GM23338 (cell line): ENCODE measurements at regions not wholly inside any gene's neighbourhood (a gene's known extent, or its start where the extent isn't known, plus 50 kb on each side); places are given as distances from the start of the nearest gene placed in this dataset.

Experiments used
- ATAC-seq: fragments of 200-7000 bp; cut with Tn5 transposase; 3 replicates; pipeline ENCODE4 v1.9.1; 2020
- DNase-seq: peaks from one replicate; pipeline ENCODE4 v3.0.0-alpha.2; 2015; ENCODE audit warnings: low spot score
- H2AFZ ChIP-seq: fragments of 200-600 bp; sonication (generic); 2 replicates; pipeline ENCODE4 v1.8.0; 2016; ENCODE audit warnings: antibody characterized with exemption, mild to moderate bottlenecking, moderate library complexity
- H3F3A ChIP-seq: fragments of 200-600 bp; sonication (generic); replicated peaks from 2 replicates; pipeline ENCODE4 v1.8.0; 2017; ENCODE audit warnings: antibody characterized with exemption, mixed run types, low read depth
- H3K27ac ChIP-seq: fragments of 200-600 bp; sonication (generic); 2 replicates; pipeline ENCODE4 v1.6.1; 2016; ENCODE audit warnings: low read depth
- H3K27me3 ChIP-seq: fragments of 200-600 bp; sonication (generic); 2 replicates; pipeline ENCODE4 v1.8.0; 2016; ENCODE audit warnings: mild to moderate bottlenecking, mixed run types, moderate library complexity; ENCODE audit not compliant: insufficient read depth
- H3K36me3 ChIP-seq: fragments of 200-600 bp; sonication (generic); 2 replicates; pipeline ENCODE4 v1.8.0; 2016; ENCODE audit warnings: mild to moderate bottlenecking; ENCODE audit not compliant: insufficient read depth
- H3K4me1 ChIP-seq: fragments of 200-600 bp; sonication (generic); 2 replicates; pipeline ENCODE4 v1.8.0; 2016; ENCODE audit warnings: mild to moderate bottlenecking, moderate library complexity; ENCODE audit not compliant: insufficient read depth
- H3K4me2 ChIP-seq: fragments of 200-600 bp; sonication (generic); 2 replicates; pipeline ENCODE4 v1.7.1; 2017; ENCODE audit warnings: mixed run types
- H3K4me3 ChIP-seq: fragments of 200-600 bp; sonication (generic); 2 replicates; pipeline ENCODE4 v1.6.1; 2016; ENCODE audit warnings: mixed run types
- H3K79me2 ChIP-seq: fragments of 200-600 bp; sonication (generic); replicated peaks from 2 replicates; pipeline ENCODE4 v1.8.0; 2017; ENCODE audit warnings: mild to moderate bottlenecking; ENCODE audit not compliant: insufficient read depth
- H3K9me2 ChIP-seq: fragments of 200-600 bp; sonication (generic); 2 replicates; pipeline ENCODE4 v1.8.0; 2017; ENCODE audit not compliant: insufficient read depth
- H4K20me1 ChIP-seq: fragments of 200-600 bp; sonication (generic); replicated peaks from 2 replicates; pipeline ENCODE4 v1.8.0; 2017; ENCODE audit warnings: mild to moderate bottlenecking; ENCODE audit not compliant: insufficient read depth
- H3K27ac Mint-ChIP-seq: 2 replicates; pipeline ENCODE4 v1.8.0; 2020; ENCODE audit warnings: inconsistent platforms, mild to moderate bottlenecking, moderate library complexity, mixed read lengths
- H3K27me3 Mint-ChIP-seq: 3 replicates; pipeline ENCODE4 v1.8.0; 2022; ENCODE audit warnings: low read depth, mild to moderate bottlenecking, moderate library complexity, mixed read lengths, inconsistent platforms; ENCODE audit not compliant: insufficient read depth, poor library complexity
- H3K36me3 Mint-ChIP-seq: 3 replicates; pipeline ENCODE4 v1.8.0; 2021; ENCODE audit warnings: low read depth, mild to moderate bottlenecking, inconsistent platforms, moderate library complexity, mixed read lengths
- H3K4me1 Mint-ChIP-seq: 3 replicates; pipeline ENCODE4 v1.8.0; 2020; ENCODE audit warnings: mild to moderate bottlenecking, inconsistent platforms, mixed read lengths
- H3K4me3 Mint-ChIP-seq: 3 replicates; pipeline ENCODE4 v1.8.0; 2021; ENCODE audit warnings: moderate library complexity, mild to moderate bottlenecking, inconsistent platforms, mixed read lengths
- H3K9me3 Mint-ChIP-seq: 3 replicates; pipeline ENCODE4 v1.8.0; 2020; ENCODE audit warnings: moderate library complexity, mild to moderate bottlenecking, inconsistent platforms, mixed read lengths
- CREB1 ChIP-seq: fragments of 250-450 bp; sonication (Bioruptor Pico); IDR thresholded peaks from 2 replicates; pipeline ENCODE4 v1.5.0; 2020; ENCODE audit warnings: low read depth, mild to moderate bottlenecking, moderate library complexity
- EZH2 ChIP-seq: fragments of 200-600 bp; sonication (generic); IDR thresholded peaks from one replicate; pipeline ENCODE4 v1.8.0; 2017; ENCODE audit warnings: antibody characterized with exemption, mild to moderate bottlenecking, low read depth; ENCODE audit not compliant: unreplicated experiment
- EZH2phosphoT487 ChIP-seq: fragments of 200-600 bp; sonication (generic); IDR thresholded peaks from one replicate; pipeline ENCODE4 v1.8.1; 2018; ENCODE audit warnings: antibody characterized with exemption; ENCODE audit not compliant: unreplicated experiment
- JUNB ChIP-seq: IDR thresholded peaks from one replicate; pipeline ENCODE4 v1.6.1; 2016; ENCODE audit warnings: antibody characterized with exemption; ENCODE audit not compliant: unreplicated experiment
- NANOG ChIP-seq: IDR thresholded peaks from 2 replicates; pipeline ENCODE4 v1.6.1; 2016; ENCODE audit warnings: antibody characterized with exemption, borderline replicate concordance
- POLR2AphosphoS5 ChIP-seq: IDR thresholded peaks from 2 replicates; pipeline ENCODE4 v1.6.1; 2016; ENCODE audit warnings: antibody characterized with exemption, low read depth
- ZNF114 ChIP-seq: fragments of 250-450 bp; sonication (Bioruptor Pico); IDR thresholded peaks from 2 replicates; pipeline ENCODE4 v1.5.0; 2020; ENCODE audit warnings: mild to moderate bottlenecking, moderate library complexity
- ZNF331 ChIP-seq: fragments of 250-450 bp; sonication (Bioruptor Pico); IDR thresholded peaks from 2 replicates; pipeline ENCODE4 v1.5.0; 2020; ENCODE audit warnings: low read depth, mild to moderate bottlenecking, moderate library complexity
- TF ChIP-seq, protein P1 (sequence below): IDR thresholded peaks from one replicate; pipeline ENCODE4 v1.6.1; 2018; ENCODE audit warnings: antibody characterized with exemption; ENCODE audit not compliant: unreplicated experiment
- TF ChIP-seq, protein P2 (sequence below), 2 experiments: fragments of 200-600 bp in 1 of 2; sonication (generic) in 1 of 2; conservative IDR thresholded peaks; 2 replicates each; pipeline versions ENCODE4 v1.5.1 to v1.6.1; 2016 to 2017; ENCODE audit warnings: antibody characterized with exemption in 2 of 2, low read depth in 2 of 2, mild to moderate bottlenecking in 2 of 2, moderate library complexity in 1 of 2
- TF ChIP-seq, protein P3 (sequence below): IDR thresholded peaks from 2 replicates; pipeline ENCODE4 v1.6.1; 2016; ENCODE audit warnings: antibody characterized with exemption
- TF ChIP-seq, protein P4 (sequence below): fragments of 250-450 bp; sonication (Bioruptor Pico); IDR thresholded peaks from 2 replicates; pipeline ENCODE4 v1.5.0; 2020; ENCODE audit warnings: mild to moderate bottlenecking, moderate library complexity

DNA sequence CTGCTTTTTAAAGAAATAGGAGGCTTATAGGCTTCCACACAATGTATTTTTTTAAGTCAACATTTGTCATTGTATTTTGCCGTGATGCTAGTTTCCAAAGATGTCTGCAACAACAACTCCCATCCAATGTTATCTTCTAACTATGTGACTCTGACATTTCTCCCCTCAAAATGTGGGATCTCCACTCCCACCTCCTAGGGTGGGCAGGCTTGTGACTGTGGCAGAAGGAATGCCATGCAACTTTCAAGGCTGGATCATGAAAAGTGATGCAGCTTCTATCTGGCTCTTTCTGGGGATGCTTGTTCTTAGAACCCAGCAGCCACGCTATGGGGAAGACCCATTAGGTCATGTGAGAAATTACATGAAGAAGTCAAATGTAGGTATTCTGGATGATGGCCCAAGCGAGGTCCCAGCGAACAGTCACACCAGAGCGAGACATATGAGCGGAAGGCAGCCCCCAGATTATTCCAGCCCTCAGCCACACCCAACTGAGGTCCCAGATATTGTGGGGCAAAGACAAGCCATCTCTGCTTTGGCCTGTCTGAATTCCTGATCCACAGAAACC lies 124.3 kb downstream of the BDH1 start:
- peaks cover 5% of the 10 kb centered on the region; the same call in 1 of the 2 replicates for H3K4me1 ChIP-seq
- Mint-ChIP-seq H3K9me3 (no peaks in the 10 kb centered on the region), H3K27ac (no peak overlapping the region), H3K36me3 (no peaks in the 10 kb centered on the region), H3K27me3 (peaks cover 8% of the 10 kb centered on the region), H3K4me1 (peaks cover 7% of the 10 kb centered on the region; the same call in 2 of the 3 replicates), H3K4me3 (no peak overlapping the region)
- no peaks in the 10 kb centered on the region for H3K9me2 ChIP-seq
- H3K27ac ChIP-seq = no peak overlapping the region
- TF ChIP-seq NANOG (no peak), EZH2phosphoT487 (no peak), JUNB (no peak), ZNF114 (CRISPR knock-in tag) (no peak), ZNF331 (CRISPR knock-in tag) (no peak), CREB1 (no peak), POLR2AphosphoS5 (no peak), EZH2 (no peak)
- TF ChIP-seq, protein P1, sequence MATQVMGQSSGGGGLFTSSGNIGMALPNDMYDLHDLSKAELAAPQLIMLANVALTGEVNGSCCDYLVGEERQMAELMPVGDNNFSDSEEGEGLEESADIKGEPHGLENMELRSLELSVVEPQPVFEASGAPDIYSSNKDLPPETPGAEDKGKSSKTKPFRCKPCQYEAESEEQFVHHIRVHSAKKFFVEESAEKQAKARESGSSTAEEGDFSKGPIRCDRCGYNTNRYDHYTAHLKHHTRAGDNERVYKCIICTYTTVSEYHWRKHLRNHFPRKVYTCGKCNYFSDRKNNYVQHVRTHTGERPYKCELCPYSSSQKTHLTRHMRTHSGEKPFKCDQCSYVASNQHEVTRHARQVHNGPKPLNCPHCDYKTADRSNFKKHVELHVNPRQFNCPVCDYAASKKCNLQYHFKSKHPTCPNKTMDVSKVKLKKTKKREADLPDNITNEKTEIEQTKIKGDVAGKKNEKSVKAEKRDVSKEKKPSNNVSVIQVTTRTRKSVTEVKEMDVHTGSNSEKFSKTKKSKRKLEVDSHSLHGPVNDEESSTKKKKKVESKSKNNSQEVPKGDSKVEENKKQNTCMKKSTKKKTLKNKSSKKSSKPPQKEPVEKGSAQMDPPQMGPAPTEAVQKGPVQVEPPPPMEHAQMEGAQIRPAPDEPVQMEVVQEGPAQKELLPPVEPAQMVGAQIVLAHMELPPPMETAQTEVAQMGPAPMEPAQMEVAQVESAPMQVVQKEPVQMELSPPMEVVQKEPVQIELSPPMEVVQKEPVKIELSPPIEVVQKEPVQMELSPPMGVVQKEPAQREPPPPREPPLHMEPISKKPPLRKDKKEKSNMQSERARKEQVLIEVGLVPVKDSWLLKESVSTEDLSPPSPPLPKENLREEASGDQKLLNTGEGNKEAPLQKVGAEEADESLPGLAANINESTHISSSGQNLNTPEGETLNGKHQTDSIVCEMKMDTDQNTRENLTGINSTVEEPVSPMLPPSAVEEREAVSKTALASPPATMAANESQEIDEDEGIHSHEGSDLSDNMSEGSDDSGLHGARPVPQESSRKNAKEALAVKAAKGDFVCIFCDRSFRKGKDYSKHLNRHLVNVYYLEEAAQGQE = no peak
- TF ChIP-seq, protein P2, sequence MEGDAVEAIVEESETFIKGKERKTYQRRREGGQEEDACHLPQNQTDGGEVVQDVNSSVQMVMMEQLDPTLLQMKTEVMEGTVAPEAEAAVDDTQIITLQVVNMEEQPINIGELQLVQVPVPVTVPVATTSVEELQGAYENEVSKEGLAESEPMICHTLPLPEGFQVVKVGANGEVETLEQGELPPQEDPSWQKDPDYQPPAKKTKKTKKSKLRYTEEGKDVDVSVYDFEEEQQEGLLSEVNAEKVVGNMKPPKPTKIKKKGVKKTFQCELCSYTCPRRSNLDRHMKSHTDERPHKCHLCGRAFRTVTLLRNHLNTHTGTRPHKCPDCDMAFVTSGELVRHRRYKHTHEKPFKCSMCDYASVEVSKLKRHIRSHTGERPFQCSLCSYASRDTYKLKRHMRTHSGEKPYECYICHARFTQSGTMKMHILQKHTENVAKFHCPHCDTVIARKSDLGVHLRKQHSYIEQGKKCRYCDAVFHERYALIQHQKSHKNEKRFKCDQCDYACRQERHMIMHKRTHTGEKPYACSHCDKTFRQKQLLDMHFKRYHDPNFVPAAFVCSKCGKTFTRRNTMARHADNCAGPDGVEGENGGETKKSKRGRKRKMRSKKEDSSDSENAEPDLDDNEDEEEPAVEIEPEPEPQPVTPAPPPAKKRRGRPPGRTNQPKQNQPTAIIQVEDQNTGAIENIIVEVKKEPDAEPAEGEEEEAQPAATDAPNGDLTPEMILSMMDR (conservative IDR thresholded peaks at IDR 0.05; ENCODE audit: low read depth in 2 of 2) = no peak
- TF ChIP-seq, protein P3, sequence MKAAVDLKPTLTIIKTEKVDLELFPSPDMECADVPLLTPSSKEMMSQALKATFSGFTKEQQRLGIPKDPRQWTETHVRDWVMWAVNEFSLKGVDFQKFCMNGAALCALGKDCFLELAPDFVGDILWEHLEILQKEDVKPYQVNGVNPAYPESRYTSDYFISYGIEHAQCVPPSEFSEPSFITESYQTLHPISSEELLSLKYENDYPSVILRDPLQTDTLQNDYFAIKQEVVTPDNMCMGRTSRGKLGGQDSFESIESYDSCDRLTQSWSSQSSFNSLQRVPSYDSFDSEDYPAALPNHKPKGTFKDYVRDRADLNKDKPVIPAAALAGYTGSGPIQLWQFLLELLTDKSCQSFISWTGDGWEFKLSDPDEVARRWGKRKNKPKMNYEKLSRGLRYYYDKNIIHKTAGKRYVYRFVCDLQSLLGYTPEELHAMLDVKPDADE = no peak
- TF ChIP-seq, protein P4, sequence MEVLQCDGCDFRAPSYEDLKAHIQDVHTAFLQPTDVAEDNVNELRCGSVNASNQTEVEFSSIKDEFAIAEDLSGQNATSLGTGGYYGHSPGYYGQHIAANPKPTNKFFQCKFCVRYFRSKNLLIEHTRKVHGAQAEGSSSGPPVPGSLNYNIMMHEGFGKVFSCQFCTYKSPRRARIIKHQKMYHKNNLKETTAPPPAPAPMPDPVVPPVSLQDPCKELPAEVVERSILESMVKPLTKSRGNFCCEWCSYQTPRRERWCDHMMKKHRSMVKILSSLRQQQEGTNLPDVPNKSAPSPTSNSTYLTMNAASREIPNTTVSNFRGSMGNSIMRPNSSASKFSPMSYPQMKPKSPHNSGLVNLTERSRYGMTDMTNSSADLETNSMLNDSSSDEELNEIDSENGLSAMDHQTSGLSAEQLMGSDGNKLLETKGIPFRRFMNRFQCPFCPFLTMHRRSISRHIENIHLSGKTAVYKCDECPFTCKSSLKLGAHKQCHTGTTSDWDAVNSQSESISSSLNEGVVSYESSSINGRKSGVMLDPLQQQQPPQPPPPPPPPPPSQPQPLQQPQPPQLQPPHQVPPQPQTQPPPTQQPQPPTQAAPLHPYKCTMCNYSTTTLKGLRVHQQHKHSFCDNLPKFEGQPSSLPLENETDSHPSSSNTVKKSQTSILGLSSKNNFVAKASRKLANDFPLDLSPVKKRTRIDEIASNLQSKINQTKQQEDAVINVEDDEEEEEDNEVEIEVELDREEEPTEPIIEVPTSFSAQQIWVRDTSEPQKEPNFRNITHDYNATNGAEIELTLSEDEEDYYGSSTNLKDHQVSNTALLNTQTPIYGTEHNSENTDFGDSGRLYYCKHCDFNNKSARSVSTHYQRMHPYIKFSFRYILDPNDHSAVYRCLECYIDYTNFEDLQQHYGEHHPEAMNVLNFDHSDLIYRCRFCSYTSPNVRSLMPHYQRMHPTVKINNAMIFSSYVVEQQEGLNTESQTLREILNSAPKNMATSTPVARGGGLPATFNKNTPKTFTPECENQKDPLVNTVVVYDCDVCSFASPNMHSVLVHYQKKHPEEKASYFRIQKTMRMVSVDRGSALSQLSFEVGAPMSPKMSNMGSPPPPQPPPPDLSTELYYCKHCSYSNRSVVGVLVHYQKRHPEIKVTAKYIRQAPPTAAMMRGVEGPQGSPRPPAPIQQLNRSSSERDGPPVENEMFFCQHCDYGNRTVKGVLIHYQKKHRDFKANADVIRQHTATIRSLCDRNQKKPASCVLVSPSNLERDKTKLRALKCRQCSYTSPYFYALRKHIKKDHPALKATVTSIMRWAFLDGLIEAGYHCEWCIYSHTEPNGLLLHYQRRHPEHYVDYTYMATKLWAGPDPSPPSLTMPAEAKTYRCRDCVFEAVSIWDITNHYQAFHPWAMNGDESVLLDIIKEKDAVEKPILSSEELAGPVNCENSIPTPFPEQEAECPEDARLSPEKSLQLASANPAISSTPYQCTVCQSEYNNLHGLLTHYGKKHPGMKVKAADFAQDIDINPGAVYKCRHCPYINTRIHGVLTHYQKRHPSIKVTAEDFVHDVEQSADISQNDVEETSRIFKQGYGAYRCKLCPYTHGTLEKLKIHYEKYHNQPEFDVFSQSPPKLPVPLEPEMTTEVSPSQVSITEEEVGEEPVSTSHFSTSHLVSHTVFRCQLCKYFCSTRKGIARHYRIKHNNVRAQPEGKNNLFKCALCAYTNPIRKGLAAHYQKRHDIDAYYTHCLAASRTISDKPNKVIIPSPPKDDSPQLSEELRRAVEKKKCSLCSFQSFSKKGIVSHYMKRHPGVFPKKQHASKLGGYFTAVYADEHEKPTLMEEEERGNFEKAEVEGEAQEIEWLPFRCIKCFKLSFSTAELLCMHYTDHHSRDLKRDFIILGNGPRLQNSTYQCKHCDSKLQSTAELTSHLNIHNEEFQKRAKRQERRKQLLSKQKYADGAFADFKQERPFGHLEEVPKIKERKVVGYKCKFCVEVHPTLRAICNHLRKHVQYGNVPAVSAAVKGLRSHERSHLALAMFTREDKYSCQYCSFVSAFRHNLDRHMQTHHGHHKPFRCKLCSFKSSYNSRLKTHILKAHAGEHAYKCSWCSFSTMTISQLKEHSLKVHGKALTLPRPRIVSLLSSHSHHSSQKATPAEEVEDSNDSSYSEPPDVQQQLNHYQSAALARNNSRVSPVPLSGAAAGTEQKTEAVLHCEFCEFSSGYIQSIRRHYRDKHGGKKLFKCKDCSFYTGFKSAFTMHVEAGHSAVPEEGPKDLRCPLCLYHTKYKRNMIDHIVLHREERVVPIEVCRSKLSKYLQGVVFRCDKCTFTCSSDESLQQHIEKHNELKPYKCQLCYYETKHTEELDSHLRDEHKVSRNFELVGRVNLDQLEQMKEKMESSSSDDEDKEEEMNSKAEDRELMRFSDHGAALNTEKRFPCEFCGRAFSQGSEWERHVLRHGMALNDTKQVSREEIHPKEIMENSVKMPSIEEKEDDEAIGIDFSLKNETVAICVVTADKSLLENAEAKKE (CRISPR knock-in tag) = no peak
- ATAC-seq (no peak), DNase-seq (no peak)
- H3K4me3 ChIP-seq = no peak overlapping the region
- H3F3A ChIP-seq = no peaks in the 10 kb centered on the region
- no peaks in the 10 kb centered on the region for H3K27me3 ChIP-seq
- H3K79me2 ChIP-seq = no peaks in the 10 kb centered on the region
- H4K20me1 ChIP-seq = no peaks in the 10 kb centered on the region
- H2AFZ ChIP-seq = no peak overlapping the region
- H3K4me2 ChIP-seq = no peak overlapping the region
- H3K36me3 ChIP-seq = no peaks in the 10 kb centered on the region
